GM23338 (cell line): ENCODE measurements at regions not wholly inside any gene's neighbourhood (a gene's known extent, or its start where the extent isn't known, plus 50 kb on each side); places are given as distances from the start of the nearest gene placed in this dataset.

Experiments used
- CREB1 ChIP-seq: fragments of 250-450 bp; sonication (Bioruptor Pico); IDR thresholded peaks from 2 replicates; pipeline ENCODE4 v1.5.0; 2020; ENCODE audit warnings: low read depth, mild to moderate bottlenecking, moderate library complexity
- TF ChIP-seq, protein P1 (sequence below), 2 experiments: fragments of 200-600 bp in 1 of 2; sonication (generic) in 1 of 2; conservative IDR thresholded peaks; 2 replicates each; pipeline versions ENCODE4 v1.5.1 to v1.6.1; 2016 to 2017; ENCODE audit warnings: antibody characterized with exemption in 2 of 2, low read depth in 2 of 2, mild to moderate bottlenecking in 2 of 2, moderate library complexity in 1 of 2

- TF ChIP-seq CREB1, result no peak
- TF ChIP-seq, protein P1, sequence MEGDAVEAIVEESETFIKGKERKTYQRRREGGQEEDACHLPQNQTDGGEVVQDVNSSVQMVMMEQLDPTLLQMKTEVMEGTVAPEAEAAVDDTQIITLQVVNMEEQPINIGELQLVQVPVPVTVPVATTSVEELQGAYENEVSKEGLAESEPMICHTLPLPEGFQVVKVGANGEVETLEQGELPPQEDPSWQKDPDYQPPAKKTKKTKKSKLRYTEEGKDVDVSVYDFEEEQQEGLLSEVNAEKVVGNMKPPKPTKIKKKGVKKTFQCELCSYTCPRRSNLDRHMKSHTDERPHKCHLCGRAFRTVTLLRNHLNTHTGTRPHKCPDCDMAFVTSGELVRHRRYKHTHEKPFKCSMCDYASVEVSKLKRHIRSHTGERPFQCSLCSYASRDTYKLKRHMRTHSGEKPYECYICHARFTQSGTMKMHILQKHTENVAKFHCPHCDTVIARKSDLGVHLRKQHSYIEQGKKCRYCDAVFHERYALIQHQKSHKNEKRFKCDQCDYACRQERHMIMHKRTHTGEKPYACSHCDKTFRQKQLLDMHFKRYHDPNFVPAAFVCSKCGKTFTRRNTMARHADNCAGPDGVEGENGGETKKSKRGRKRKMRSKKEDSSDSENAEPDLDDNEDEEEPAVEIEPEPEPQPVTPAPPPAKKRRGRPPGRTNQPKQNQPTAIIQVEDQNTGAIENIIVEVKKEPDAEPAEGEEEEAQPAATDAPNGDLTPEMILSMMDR (conservative IDR thresholded peaks at IDR 0.05; ENCODE audit: low read depth in 2 of 2), result peak in 1 of 2 experiments; percentile 52; a peak in 2 of 4 replicates
These were observed 131.5 kb downstream of the AASDH start for GRCh38 chr4:56255820-56256219.
